Neural cell (in vitro differentiated cells): ENCODE measurements at regions not wholly inside any gene's neighbourhood (a gene's known extent, or its start where the extent isn't known, plus 50 kb on each side); places are given as distances from the start of the nearest gene placed in this dataset.

Source experiments
- CTCF ChIP-seq: fragments of 450-650 bp; IDR thresholded peaks from 2 replicates; pipeline ENCODE4 v1.5.1; 2014; ENCODE audit warnings: antibody characterized with exemption, mild to moderate bottlenecking, moderate library complexity; ENCODE audit not compliant: poor library complexity, severe bottlenecking
- EZH2 ChIP-seq: fragments of 200-600, 300-800 bp; shearing (Covaris generic), sonication (generic); IDR thresholded peaks from 2 replicates; pipeline ENCODE4 v1.6.1; 2014; ENCODE audit warnings: antibody characterized with exemption, low read length, borderline replicate concordance, mild to moderate bottlenecking; ENCODE audit not compliant: insufficient read depth, poor library complexity, severe bottlenecking

GRCh38 chr10:132995909-132996602 is 53.7 kb upstream of the CFAP46 start:
- no peak for TF ChIP-seq CTCF
- no peak for TF ChIP-seq EZH2
